ENCODE measurements at regions not wholly inside any gene's neighbourhood (a gene's known extent, or its start where the extent isn't known, plus 50 kb on each side); places are given as distances from the start of the nearest gene placed in this dataset.
"Not testable (repeated sequence)": the region's sequence is repeated elsewhere in the genome, so short reads cannot be mapped to it uniquely, and the experiment has no call there.

DNA sequence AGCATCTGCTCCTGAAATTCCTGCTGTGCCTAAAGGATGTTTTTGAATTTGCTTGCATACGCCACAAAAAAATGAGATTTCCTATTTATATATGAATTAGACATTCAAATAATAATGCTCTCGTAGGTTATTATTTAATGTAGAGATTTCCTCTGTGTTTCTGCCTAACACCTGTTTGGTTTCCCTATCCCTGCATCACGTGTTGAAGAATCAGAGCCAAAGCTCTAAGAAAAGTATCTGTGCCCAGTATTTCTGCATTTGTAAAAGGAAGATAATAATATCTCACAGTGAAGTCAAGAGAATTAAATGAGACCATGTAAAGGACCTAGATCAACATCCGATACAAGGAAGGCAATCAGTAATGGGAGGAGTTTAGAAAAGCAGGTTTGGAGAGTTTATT lies 179.5 kb downstream of the HNRNPD start:
- intact Hi-C loops (cut with micrococcal nuclease), result no loop called here

DNA sequence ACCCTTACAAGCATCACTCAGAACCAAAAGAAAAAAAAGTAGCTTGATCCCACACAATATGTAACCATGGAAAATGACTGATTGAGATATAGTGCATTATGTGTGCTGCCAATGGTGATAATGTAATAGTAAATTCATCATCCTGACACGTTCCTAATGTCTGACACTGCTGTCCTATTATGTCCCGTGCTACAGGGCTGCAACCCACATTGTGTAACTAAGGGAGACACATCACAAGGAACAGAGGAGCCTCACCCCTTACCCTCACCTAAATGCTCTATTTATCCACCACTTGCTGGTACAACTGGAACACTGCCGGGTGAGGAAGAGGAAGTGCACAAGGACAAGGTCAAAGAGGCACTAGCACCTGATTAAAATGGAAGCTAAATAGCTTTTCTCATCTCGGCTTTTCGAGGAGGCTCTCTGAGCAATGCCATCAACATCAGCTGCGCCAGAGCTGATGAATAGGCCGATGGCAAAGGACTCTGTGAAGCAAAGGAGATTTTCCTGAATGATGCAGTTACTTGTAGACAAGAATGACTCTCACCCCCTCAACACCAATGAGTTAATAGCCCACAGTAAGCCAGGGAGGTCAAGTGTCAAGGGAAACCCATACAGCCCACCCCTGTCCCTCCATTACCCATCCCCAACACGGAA lies 181.6 kb downstream of the HNRNPD start:
- intact Hi-C loops (cut with micrococcal nuclease), result no loop called here

DNA sequence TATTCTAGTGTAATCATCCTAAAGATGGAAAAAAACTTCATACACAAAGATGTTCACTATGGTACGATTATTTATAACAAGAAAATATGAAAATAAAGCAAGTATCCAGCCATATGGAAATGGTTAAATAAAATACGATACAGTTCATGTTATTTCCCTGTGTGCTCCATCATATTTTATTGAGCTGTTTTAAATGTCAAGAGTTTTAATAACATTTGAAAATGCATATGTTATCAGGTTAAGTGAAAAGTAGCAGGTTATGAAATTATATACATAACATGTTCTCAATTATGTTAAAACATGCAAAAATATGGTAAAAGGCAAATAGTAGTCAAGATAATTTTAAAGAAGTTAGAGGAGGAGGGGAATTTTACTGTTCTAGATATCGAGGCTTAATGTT lies 192.0 kb downstream of the HNRNPD start:
- intact Hi-C loops (cut with micrococcal nuclease), result no loop called here

DNA sequence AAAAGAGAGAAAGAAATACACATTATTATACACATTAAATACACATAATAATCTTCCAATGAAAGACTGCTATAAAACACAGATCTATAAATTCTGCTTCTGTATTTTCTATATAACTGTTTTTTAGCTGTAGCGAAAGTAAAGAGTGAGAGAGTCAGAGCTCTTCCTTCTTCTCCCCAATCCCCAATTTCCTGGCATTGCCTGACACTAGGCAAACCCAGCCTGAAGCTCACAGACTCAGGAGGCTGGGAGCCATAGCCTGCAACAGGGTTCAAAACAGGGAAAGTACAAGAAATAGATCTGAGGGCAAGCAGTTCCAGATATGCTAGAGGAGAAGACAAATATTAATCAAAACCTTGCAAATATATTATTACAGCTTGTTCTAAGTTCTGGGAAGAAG lies 201.6 kb downstream of the HNRNPD start:
- intact Hi-C loops (cut with micrococcal nuclease), result no loop called here

DNA sequence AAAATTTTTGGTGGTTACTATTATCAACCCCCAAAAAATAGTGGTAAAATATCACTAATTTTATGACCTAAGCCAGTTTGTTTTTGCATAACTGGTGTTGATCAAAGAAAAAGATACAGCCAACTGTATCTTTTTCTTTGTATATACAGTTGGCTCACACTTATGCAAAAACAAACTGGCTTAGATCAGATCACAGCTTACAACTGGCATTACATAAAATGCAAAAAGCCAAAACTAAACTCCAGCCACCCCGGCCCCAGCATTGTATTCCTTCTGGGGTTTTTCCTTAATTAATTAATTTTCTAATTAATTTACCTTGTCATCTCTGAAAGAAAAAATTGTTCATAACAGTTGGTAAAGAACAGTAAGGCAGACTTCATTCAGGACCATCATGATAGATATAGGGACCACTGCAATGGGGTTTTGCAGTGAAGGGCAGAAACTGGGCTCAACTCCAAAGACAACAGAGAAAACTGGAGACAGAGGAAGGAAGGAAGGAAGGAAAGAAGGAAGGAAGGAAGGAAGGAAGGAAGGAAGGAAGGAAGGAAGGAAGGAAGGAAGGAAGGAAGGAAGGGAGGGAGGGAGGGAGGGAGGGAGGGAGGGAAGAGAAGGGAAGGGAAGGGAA lies 202.1 kb downstream of the HNRNPD start:
- intact Hi-C loops (cut with micrococcal nuclease), result no loop called here

DNA sequence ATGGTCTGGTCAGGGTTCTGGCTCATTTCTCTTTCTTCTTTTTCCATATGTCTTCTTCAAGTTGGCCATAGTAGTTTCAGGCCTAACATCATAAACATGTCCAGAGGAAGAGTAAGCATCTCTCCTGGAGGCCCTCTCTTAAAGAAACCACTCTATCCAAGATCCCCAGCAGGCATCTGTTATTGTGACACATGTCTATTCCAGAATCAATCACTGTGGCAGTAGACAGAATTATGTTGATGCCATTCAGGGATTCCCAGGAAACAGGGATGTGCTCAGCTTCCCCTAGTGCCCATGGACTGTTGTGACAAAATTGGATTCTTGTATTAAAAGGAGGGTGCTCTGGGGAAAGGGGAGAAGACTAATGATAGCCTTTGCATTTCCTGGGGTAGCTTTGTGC lies 224.0 kb downstream of the HNRNPD start:
- intact Hi-C loops (cut with micrococcal nuclease), result no loop called here

DNA sequence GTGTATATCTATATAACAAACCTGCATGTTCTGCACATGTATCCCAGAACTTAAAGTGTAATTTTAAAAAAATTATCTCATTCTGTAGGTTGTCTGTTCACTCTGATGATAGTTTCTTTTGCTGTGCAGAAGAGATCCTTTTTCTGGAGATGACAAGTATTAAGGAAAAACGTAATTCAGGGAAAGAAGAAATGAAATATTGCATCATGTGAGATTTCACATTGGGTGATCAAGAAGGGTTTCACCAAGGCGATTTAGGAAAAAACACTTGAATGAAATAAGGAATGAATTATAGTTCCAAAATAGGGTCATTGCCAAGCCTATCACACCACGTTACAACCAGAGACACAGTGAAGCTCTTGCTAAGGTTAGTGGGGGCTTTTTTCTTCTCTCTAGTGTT lies 227.9 kb downstream of the HNRNPD start:
- intact Hi-C loops (cut with micrococcal nuclease), result no loop called here

DNA sequence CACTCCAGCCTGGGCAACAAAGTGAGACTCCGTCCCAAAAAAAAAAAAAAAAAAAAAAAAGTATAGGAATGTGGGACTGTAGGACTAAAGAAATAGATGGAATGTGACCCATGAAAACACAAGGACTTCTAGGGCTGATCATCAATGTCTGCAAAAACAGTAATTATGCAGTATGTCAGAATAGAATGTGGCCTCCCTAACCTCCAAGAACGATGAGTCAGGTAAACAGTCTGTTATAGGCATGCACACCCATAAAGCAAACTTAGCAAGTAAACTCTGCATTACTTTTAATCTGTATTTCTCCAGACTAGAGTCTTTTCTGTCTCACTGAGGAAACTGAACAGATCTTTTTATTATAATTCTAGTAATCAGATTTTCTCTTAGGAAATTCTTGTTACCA lies 233.4 kb downstream of the HNRNPD start:
- intact Hi-C loops (cut with micrococcal nuclease), result no loop called here

DNA sequence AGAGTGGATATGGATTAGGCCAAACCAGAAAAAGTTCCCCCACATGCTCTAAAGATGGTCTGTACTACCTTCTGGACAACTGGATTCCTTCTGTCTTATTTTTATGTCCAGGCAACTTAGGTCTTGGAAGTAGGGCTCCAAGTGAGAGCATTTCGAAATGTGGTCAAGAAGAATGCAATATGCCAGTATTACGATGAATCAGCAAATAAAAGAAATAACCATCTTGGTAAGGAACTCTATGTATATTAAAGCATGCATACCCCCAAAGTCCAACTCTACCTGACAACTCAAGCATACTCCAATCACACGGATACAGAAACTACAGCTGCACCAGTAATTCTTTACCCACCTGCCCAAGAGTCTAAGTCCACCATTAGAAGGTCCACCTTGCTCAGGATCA lies 234.5 kb downstream of the HNRNPD start:
- intact Hi-C loops (cut with micrococcal nuclease), result no loop called here

DNA sequence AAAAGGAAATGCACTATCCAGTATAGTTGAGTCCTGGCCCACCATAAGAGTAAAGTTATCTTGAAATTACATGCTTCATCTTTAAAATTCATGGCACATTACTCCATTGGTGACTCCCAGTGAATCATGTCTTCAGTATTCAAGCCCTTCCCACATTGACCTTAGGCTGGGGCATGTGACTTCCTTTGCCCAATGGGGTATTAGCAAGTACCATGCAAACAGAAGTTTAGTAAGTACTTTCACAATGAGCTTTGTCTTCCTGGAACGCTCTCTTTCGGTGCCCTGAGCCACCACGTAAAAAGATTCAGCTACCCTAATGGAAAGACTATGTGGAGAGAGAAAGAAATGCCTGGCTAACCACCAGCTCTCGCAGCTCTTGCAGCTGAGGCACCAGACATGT lies 235.4 kb downstream of the HNRNPD start:
- intact Hi-C loops (cut with micrococcal nuclease), result no loop called here

DNA sequence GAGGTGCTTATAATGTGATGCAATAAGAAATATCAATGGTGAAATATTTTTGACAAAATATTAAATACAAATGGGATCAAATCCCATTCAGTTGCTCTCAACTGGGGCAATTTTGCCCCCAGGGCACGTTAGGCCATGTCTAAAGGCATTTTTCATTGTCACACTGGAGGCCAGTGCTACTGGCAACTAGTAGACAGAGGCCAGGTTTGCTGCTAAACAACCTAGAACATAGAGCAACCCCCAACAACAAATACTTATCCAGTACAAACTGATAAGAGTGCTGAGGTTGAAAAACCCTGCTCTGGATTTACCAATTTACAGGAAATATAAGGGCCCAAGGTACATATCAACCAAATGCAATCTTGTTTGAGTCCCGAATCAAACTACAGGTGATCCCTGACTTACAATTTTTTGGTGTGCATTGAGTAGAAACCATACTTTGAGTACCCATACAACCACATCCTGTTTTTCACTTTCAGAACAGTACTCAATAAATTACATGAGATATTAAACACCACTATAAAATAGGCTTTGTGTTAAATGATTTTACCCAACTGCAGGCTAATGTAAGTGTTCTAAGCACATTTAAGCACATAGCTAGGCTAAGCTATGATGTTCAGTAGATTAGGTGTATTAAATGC lies 237.5 kb downstream of the HNRNPD start:
- intact Hi-C loops (cut with micrococcal nuclease), result no loop called here

DNA sequence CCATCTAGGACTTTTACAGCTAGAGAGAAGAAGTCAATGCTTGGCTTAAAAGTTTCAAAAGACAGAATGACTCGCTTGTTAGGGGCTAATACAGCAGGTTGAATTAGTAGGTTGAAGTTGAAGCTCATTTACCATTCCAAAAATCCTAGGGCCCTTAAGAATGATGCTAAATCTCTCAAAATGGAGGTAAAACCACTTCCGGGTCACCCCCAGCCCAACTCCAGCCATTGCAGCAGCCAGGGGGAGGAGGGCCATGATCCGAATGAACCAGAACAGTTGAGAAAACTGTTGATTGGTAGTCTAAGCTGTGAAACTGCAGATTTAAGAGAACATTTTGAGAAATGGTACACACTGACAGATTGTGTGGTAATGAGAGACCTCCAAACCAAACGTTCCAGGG lies 245.4 kb downstream of the HNRNPD start:
- intact Hi-C loops (cut with micrococcal nuclease), result no loop called here

DNA sequence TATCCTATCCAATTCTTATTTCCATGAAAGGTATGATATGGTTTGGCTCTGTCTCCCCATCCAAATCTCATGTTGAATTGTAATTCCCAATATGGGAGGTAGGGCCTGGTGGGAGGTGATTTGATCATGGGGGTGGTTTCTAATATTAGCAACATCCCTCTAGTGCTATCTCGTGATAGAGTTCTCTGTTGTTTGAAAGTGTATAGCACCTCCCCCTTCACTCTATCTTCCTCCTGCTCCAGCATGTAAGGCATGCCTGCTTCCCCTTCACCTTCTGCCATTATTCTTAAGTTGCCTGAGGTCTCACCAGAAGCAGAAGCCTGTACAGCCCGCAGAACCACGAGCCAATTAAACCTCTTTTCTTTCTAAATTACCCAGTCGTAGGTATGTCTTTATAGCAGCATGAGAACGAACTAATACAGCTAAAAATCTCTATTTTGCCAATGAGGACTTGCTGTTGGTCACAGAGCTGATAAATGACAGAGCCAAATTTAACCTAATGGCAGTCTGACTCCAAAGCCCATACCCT lies 247.2 kb downstream of the HNRNPD start:
- intact Hi-C loops (cut with micrococcal nuclease), result no loop called here

DNA sequence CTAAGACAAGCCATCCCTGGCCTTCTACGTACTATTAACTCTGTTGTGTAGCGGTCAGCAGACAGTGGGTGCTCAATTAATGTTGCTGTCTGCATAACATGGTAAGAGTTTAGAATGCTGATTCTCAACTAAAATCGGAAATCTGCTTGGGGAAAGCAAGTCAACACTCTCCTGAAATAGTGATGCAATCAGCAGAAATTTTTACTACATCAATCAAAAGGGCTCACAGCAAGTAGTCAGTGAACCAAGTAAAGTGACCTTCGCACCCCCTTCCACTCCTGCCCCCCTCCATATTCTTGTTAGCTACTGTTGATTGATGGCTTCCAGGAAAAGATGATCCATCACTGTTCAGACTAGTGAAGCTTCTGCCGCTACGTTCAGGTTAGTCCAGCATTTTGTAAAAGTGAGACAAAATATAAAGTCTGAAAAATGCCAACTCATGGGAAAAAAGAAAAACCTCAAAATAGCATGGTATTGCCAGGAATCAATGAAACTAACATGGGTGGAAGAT lies 247.9 kb downstream of the HNRNPD start:
- intact Hi-C loops (cut with micrococcal nuclease), result no loop called here

DNA sequence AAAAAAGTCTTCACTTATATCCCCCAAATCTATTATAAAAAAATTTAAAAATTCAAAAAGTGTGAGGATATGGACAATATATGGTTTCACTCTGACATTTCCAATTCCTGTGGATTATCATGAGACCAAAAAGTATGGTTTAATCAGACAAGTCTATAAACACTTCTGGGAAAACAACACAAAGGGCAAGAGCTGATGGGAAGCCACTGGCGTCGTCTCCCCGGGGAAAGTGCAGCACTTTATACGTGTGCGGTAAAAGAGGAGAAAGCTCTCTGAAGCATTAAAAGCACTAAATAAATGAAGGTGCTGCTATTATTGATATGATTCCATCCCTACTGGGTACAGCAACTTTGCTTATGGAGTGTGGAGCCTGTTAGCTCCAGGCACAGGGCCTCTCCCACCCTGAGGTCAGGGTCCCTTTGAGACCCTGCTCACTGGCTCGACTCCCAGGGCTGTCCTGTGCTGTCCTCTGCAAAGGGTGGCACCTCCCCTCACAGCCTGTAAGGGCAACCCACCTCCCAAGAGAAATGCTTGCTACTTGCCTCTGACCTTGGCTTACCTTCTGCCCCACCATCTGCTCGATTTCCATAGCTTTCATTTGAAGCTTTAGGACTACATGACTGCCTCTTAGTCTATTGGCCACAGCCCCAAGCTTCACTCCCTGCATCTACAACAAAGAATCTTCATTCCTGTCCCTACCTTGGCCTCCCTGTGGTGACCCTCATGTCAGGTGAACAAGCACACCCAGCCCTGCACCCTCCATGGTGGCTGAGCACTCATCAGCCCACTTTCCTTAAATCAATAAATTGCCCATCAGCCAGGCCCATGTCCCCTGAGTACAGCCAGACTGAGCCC lies 248.6 kb downstream of the HNRNPD start:
- intact Hi-C loops (cut with micrococcal nuclease), result no loop called here

DNA sequence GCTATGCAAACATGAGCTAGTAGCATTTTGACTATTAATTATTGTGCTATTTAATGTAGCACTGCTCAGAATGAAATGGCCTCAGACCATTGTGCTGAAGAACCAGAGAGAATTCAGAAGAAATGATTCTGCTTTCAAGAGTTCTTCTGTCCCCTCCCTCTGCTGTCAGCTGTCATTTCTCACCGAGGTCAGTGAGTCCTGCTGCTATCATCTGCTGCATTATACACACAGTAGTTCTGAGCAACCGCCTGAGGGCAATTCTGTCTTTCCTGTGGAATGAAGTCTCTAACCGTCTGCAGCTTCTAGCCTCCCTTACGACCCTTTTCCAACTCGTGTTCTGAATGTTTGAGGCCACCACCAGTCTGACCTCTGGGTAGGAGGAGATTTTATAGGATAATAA lies 249.4 kb downstream of the HNRNPD start:
- intact Hi-C loops (cut with micrococcal nuclease), result no loop called here

DNA sequence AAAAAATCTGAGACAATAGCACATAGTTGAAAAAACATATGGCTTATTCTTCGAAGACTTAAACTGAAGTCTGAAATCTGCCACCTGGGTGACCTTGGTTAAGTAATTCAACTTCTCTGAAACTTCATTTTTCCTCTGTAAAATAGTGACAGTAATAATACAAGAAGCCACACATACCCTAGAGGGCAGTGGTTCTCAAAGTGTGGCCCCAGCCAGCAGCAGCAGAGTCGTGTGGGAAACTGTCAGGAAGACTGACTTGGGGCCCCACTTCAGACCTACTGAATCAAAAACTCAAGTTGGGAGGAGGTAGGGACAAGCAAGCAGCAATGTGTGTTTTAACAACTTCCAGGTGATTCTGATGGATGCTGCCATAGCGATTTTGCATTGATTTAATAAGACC lies 249.9 kb downstream of the HNRNPD start:
- intact Hi-C loops (cut with micrococcal nuclease), result no loop called here

DNA sequence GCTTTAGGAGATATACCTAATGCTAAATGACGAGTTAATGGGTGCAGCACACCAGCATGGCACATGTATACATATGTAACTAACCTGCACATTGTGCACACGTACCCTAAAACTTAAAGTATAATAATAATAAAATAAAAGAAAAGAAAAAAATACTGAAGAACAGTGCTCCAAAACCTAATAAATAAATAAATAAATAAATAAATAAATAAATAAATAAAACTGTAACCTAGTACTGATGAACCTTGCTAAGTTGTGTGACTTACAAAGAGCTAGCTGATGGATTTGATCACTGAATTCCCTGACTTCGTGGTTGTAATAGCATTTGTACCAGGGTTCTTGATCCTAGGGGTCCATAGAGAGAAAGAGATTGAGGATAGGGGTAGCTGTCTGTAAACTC lies 258.6 kb downstream of the HNRNPD start:
- intact Hi-C loops (cut with micrococcal nuclease), result not testable (repeated sequence)

DNA sequence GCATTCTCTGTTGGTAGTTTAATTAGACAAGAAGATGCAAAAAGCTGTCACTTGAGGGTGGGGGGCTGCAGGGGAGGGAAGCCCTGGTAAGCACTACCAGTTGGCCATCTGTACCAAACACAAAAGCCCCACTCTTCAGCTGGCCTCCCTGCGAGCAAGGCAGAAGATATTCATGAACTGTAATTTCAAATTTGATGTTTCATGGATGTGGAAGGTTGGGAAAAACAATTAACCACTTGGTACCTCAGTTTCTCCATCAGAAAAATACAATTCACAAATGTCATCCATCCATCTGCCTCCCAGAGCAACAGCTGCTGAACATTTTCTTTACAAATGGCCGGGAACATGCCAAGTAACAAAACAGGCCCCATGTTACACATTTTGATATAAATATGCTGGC lies 265.3 kb downstream of the HNRNPD start:
- intact Hi-C loops (cut with micrococcal nuclease), result no loop called here

DNA sequence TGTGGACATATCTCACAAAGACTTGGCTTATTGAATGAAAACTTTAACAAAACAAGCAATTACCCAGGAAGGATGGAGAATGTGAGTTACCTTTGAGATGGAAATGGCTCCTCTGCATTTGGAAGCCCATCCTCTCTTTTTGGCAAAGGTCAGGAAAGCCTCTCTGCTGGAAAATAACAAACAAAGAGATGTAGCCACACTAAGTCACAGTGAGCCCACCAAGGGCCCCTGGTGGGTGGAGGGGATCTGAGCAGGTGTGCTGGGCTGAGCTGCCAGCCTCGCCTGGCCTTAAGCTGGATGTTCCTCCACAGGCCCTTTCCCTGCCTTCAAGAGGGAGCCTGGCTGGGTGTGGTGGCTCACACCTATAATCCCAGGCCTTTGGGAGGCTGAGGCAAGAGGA lies 269.2 kb downstream of the HNRNPD start:
- intact Hi-C loops (cut with micrococcal nuclease), result no loop called here

DNA sequence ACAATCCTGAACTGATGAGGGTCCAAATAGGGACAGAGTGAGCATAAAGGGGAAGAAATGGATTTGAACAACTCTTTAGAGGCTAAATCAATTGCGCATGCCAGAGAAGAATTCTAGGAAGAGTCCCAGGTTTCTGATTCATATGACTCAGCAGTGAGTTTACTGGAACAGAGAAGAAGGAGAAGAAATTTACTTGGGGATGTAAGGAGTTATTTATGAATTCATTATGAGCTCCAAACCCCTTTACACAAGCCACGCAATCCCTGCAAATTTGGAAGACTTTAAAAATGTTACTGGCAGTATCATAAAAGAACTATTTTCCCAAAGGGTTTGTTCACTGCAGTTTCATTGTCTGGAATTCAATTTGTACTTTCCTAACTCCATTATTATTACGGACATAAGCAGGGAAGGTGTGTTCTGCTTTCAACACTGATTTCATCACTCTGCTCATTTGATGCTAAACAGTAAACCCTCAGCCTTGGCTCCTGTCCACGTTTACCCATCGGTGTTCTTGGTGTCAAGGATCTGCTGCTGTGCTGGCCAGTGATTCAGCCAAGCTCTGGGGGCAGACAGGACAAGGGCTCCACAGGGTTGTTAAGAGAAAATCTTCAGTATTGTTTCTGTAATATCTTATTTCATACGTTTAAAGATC lies 273.7 kb downstream of the HNRNPD start:
- intact Hi-C loops (cut with micrococcal nuclease), result no loop called here

Data from T-helper 2 cell treated with Interferon-gamma antibody and Interleukin-4, amounts not matched to agents 100 ng/mL and 5 ng/mL, for 36 hours (primary cell).